PC-3 (cell line): ENCODE measurements at regions not wholly inside any gene's neighbourhood (a gene's known extent, or its start where the extent isn't known, plus 50 kb on each side); places are given as distances from the start of the nearest gene placed in this dataset.
"Not testable (repeated sequence)": the region's sequence is repeated elsewhere in the genome, so short reads cannot be mapped to it uniquely, and the experiment has no call there.

ENCODE experiments used
- ATAC-seq: fragments of 200-7000 bp; cut with Tn5 transposase; 2 replicates; pipeline ENCODE4 v1.9.1; 2020; ENCODE audit warnings: mild to moderate bottlenecking, moderate library complexity
- BruUV-seq: library from RNA; stranded (reverse); fragments of 400-500 nt; replicated peaks from 2 replicates; lab custom pipeline; 2021; lab: Mats Ljungman, UMichigan
- CTCF ChIA-PET: fragments of 300-600 bp; sonication (Branson Sonifier 250); formaldehyde crosslinking; loops from one replicate; lab custom pipeline; 2022; ENCODE audit warnings: antibody characterized with exemption; lab: Charles Lee
- POLR2A ChIA-PET: fragments of 300-600 bp; sonication (Branson Sonifier 250); formaldehyde crosslinking; loops from one replicate; lab custom pipeline; 2022; ENCODE audit warnings: antibody characterized with exemption; ENCODE audit not compliant: unreplicated experiment; lab: Charles Lee
- DNase-seq: peaks from one replicate; pipeline ENCODE4 v3.0.0-alpha.2; 2015
- H2AFZ ChIP-seq: fragments of 300-600 bp; sonication (generic); 2 replicates; pipeline ENCODE4 v1.6.0; 2016; ENCODE audit warnings: antibody characterized with exemption, low read length
- H3F3A ChIP-seq: fragments of 300-600 bp; sonication (generic); one replicate; pipeline ENCODE4 v1.6.0; 2017; ENCODE audit warnings: antibody characterized with exemption, low read length, control low read depth, mild to moderate bottlenecking; ENCODE audit not compliant: unreplicated experiment
- H3K27ac ChIP-seq: fragments of 300-600 bp; sonication (generic); 2 replicates; pipeline ENCODE4 v1.5.1; 2016; ENCODE audit warnings: mild to moderate bottlenecking, low read length
- H3K27me3 ChIP-seq: fragments of 300-600 bp; sonication (generic); 2 replicates; pipeline ENCODE4 v1.6.1; 2016; ENCODE audit warnings: low read length, mixed read lengths
- H3K36me3 ChIP-seq: fragments of 300-600 bp; sonication (generic); 2 replicates; pipeline ENCODE4 v1.6.1; 2016; ENCODE audit warnings: low read depth, mixed run types, low read length, mixed read lengths
- H3K4me1 ChIP-seq: fragments of 300-600 bp; sonication (generic); 2 replicates; pipeline ENCODE4 v1.5.1; 2016; ENCODE audit warnings: low read length; ENCODE audit not compliant: insufficient read depth
- H3K4me2 ChIP-seq: fragments of 300-600 bp; sonication (generic); 2 replicates; pipeline ENCODE4 v1.6.0; 2016; ENCODE audit warnings: low read length
- H3K4me3 ChIP-seq: fragments of 300-600 bp; sonication (generic); 2 replicates; pipeline ENCODE4 v1.5.1; 2016; ENCODE audit warnings: mild to moderate bottlenecking, low read length, mixed read lengths
- H3K79me2 ChIP-seq: fragments of 300-600 bp; sonication (generic); 2 replicates; pipeline ENCODE4 v1.6.1; 2017; ENCODE audit warnings: low read length, mixed read lengths
- H3K9ac ChIP-seq: fragments of 300-600 bp; sonication (generic); 2 replicates; pipeline ENCODE4 v1.6.0; 2016; ENCODE audit warnings: mild to moderate bottlenecking, low read length
- H3K9me2 ChIP-seq: fragments of 300-600 bp; sonication (generic); replicated peaks from 2 replicates; pipeline ENCODE4 v1.6.1; 2016; ENCODE audit warnings: mixed run types, low read length, mixed read lengths
- H3K9me3 ChIP-seq: fragments of 300-600 bp; sonication (generic); 2 replicates; pipeline ENCODE4 v1.6.1; 2016; ENCODE audit warnings: low read length, mixed read lengths
- H4K20me1 ChIP-seq: fragments of 300-600 bp; sonication (generic); 2 replicates; pipeline ENCODE4 v1.6.1; 2016; ENCODE audit warnings: low read length, mixed read lengths
- EZH2 ChIP-seq: fragments of 300-600 bp; sonication (generic); IDR thresholded peaks from one replicate; pipeline ENCODE4 v1.6.1; 2017; ENCODE audit warnings: antibody characterized with exemption, mild to moderate bottlenecking, low read length; ENCODE audit not compliant: unreplicated experiment
- EZH2phosphoT487 ChIP-seq: fragments of 300-600 bp; sonication (generic); IDR thresholded peaks from 2 replicates; pipeline ENCODE4 v1.6.1; 2018; ENCODE audit warnings: mild to moderate bottlenecking, antibody characterized with exemption, low read length, borderline replicate concordance
- intact Hi-C: fragments of 100-400 bp; cut with micrococcal nuclease; formaldehyde crosslinking; loops from 2 replicates; pipeline ENCODE4 v1.9.0; 2023
- TF ChIP-seq, protein P1 (sequence below): fragments of 300-600 bp; sonication (generic); conservative IDR thresholded peaks from 2 replicates; pipeline ENCODE4 v1.5.1; 2017; ENCODE audit warnings: antibody characterized with exemption, low read depth, mild to moderate bottlenecking, low read length

- H3K9me2 ChIP-seq: no peaks in the 10 kb centered on the region
- H3K36me3 ChIP-seq: no peaks in the 10 kb centered on the region
- no peak overlapping the region for H3K27ac ChIP-seq
- no peak overlapping the region for H3K4me2 ChIP-seq
- ChIA-PET CTCF (no interaction called here), POLR2A (no interaction called here)
- H3F3A ChIP-seq: no peaks in the 10 kb centered on the region
- no peaks in the 10 kb centered on the region for H4K20me1 ChIP-seq
- no peak overlapping the region for H3K4me3 ChIP-seq
- H3K9ac ChIP-seq: no peak overlapping the region
- TF ChIP-seq, protein P1, sequence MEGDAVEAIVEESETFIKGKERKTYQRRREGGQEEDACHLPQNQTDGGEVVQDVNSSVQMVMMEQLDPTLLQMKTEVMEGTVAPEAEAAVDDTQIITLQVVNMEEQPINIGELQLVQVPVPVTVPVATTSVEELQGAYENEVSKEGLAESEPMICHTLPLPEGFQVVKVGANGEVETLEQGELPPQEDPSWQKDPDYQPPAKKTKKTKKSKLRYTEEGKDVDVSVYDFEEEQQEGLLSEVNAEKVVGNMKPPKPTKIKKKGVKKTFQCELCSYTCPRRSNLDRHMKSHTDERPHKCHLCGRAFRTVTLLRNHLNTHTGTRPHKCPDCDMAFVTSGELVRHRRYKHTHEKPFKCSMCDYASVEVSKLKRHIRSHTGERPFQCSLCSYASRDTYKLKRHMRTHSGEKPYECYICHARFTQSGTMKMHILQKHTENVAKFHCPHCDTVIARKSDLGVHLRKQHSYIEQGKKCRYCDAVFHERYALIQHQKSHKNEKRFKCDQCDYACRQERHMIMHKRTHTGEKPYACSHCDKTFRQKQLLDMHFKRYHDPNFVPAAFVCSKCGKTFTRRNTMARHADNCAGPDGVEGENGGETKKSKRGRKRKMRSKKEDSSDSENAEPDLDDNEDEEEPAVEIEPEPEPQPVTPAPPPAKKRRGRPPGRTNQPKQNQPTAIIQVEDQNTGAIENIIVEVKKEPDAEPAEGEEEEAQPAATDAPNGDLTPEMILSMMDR: no peak
- TF ChIP-seq EZH2 (no peak), EZH2phosphoT487 (no peak)
- DNase-seq (no peak), ATAC-seq (no peak)
- H3K4me1 ChIP-seq: 0 out of 2 replicates have a peak, but pooled peaks cover 4% of the 10 kb centered on the region
- peaks cover 25% of the 10 kb centered on the region; the same call in 1 of the 2 replicates for H3K27me3 ChIP-seq
- no TSS peak for BruUV-seq
- intact Hi-C loops: no loop called here
- H3K9me3 ChIP-seq: no peaks in the 10 kb centered on the region
- H2AFZ ChIP-seq: no peak overlapping the region
- no peaks in the 10 kb centered on the region for H3K79me2 ChIP-seq
Measured at GRCh38 chr5:163579729-163580128, 74.3 kb downstream of the MAT2B start.

- Histone ChIP-seq H2AFZ (no peak overlapping the region), H3K79me2 (no peaks in the 10 kb centered on the region), H4K20me1 (no peaks in the 10 kb centered on the region), H3K27ac (no peak overlapping the region), H3K27me3 (peaks cover 17% of the 10 kb centered on the region; the same call in 1 of the 2 replicates), H3F3A (no peaks in the 10 kb centered on the region), H3K9ac (no peak overlapping the region), H3K36me3 (no peaks in the 10 kb centered on the region), H3K4me2 (no peak overlapping the region), H3K4me1 (peaks cover 7% of the 10 kb centered on the region; the same call in 1 of the 2 replicates), H3K9me2 (no peaks in the 10 kb centered on the region), H3K4me3 (no peak overlapping the region), H3K9me3 (no peaks in the 10 kb centered on the region)
- ChIA-PET CTCF (no interaction called here), POLR2A (no interaction called here)
- no TSS peak for BruUV-seq
- TF ChIP-seq EZH2phosphoT487 (no peak), EZH2 (no peak)
- TF ChIP-seq, protein P1: no peak
- intact Hi-C loops: no loop called here
- ATAC-seq: no peak; the same call in 1 of the 2 replicates
- peak; percentile 80 for DNase-seq
Measured at GRCh38 chr5:163580516-163580915, 75.1 kb downstream of the MAT2B start.

- CTCF ChIA-PET, H3K9me2 ChIP-seq, H3K27ac ChIP-seq, POLR2A ChIA-PET, BruUV-seq, H3K9me3 ChIP-seq, H4K20me1 ChIP-seq, intact Hi-C loops, H3F3A ChIP-seq, H3K4me3 ChIP-seq, H3K79me2 ChIP-seq, H3K4me1 ChIP-seq, H3K4me2 ChIP-seq, DNase-seq, ATAC-seq, H3K27me3 ChIP-seq, H2AFZ ChIP-seq, H3K36me3 ChIP-seq, H3K9ac ChIP-seq: not testable (repeated sequence)
Measured at GRCh38 chr5:163583491-163584153, 78.2 kb downstream of the MAT2B start.
